ENCODE measurements at regions not wholly inside any gene's neighbourhood (a gene's known extent, or its start where the extent isn't known, plus 50 kb on each side); places are given as distances from the start of the nearest gene placed in this dataset.

DNA sequence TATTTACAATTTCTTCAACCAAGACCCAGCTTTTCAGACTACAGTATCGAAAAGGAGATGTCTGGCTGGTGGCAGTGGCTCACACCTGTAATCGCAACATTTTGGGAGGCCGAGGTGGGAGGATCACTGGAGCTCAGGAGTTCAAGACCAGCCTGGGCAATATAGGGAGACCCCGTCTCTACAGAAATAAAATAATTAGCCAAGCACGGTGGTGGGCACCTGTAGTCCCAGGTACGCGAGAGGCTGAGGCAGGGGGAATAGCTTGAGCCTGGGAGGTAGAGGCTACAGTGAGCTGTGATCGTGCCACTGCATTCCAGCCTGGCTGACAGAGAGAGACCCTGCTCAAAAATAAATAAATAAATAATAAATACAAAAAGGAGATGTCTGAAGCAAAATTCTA lies 530.5 kb downstream of the BCL11B start:
- POLR2A ChIA-PET = no interaction called here
- Histone ChIP-seq H3K36me3 (ENCODE audit: control insufficient read depth in 2 of 2, insufficient read depth in 1 of 2, low read length in 2 of 2) (no peaks in the 10 kb centered on the region), H3K9me3 (ENCODE audit: control insufficient read depth, insufficient read depth, low read depth, low read length) (no peaks in the 10 kb centered on the region), H3K27ac (ENCODE audit: extremely low read depth, low read depth, low read length) (no peak overlapping the region), H3K4me3 (ENCODE audit: low read depth, low read length) (no peak overlapping the region), H3K4me1 (ENCODE audit: control insufficient read depth, insufficient read depth, low read length) (no peaks in the 10 kb centered on the region)
- CTCF ChIA-PET = no interaction called here
- TF ChIP-seq ZNF169 (tag by site-specific recombination; IDR thresholded peaks at IDR 0.05) (no peak), ZNF624 (tag by site-specific recombination; IDR thresholded peaks at IDR 0.05) (no peak), ZNF76 (tag by site-specific recombination; IDR thresholded peaks at IDR 0.05; ENCODE audit: borderline replicate concordance, low read depth) (no peak), ZNF776 (tag by site-specific recombination; IDR thresholded peaks at IDR 0.05; ENCODE audit: borderline replicate concordance) (no peak), ZNF830 (tag by site-specific recombination; IDR thresholded peaks at IDR 0.05; ENCODE audit: low read depth) (no peak), ZNF433 (tag by site-specific recombination; IDR thresholded peaks at IDR 0.05; ENCODE audit: low read depth) (no peak), ZSCAN23 (tag by site-specific recombination; IDR thresholded peaks at IDR 0.05) (no peak), ZNF202 (tag by site-specific recombination; IDR thresholded peaks at IDR 0.05; ENCODE audit: borderline replicate concordance) (no peak), ZNF23 (tag by site-specific recombination; IDR thresholded peaks at IDR 0.05; ENCODE audit: borderline replicate concordance) (no peak), ZNF214 (tag by site-specific recombination; IDR thresholded peaks at IDR 0.05; ENCODE audit: borderline replicate concordance) (no peak), ZNF747 (tag by site-specific recombination; IDR thresholded peaks at IDR 0.05) (no peak), ZNF510 (tag by site-specific recombination; IDR thresholded peaks at IDR 0.05; ENCODE audit: insufficient replicate concordance) (no peak), ZNF600 (tag by site-specific recombination; IDR thresholded peaks at IDR 0.05) (no peak)
- TF ChIP-seq, protein P1, sequence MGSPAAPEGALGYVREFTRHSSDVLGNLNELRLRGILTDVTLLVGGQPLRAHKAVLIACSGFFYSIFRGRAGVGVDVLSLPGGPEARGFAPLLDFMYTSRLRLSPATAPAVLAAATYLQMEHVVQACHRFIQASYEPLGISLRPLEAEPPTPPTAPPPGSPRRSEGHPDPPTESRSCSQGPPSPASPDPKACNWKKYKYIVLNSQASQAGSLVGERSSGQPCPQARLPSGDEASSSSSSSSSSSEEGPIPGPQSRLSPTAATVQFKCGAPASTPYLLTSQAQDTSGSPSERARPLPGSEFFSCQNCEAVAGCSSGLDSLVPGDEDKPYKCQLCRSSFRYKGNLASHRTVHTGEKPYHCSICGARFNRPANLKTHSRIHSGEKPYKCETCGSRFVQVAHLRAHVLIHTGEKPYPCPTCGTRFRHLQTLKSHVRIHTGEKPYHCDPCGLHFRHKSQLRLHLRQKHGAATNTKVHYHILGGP (tag by site-specific recombination; IDR thresholded peaks at IDR 0.05) = no peak
- TF ChIP-seq, protein P2, sequence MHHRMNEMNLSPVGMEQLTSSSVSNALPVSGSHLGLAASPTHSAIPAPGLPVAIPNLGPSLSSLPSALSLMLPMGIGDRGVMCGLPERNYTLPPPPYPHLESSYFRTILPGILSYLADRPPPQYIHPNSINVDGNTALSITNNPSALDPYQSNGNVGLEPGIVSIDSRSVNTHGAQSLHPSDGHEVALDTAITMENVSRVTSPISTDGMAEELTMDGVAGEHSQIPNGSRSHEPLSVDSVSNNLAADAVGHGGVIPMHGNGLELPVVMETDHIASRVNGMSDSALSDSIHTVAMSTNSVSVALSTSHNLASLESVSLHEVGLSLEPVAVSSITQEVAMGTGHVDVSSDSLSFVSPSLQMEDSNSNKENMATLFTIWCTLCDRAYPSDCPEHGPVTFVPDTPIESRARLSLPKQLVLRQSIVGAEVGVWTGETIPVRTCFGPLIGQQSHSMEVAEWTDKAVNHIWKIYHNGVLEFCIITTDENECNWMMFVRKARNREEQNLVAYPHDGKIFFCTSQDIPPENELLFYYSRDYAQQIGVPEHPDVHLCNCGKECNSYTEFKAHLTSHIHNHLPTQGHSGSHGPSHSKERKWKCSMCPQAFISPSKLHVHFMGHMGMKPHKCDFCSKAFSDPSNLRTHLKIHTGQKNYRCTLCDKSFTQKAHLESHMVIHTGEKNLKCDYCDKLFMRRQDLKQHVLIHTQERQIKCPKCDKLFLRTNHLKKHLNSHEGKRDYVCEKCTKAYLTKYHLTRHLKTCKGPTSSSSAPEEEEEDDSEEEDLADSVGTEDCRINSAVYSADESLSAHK (tag by site-specific recombination; IDR thresholded peaks at IDR 0.05) = no peak
- TF ChIP-seq, protein P3, sequence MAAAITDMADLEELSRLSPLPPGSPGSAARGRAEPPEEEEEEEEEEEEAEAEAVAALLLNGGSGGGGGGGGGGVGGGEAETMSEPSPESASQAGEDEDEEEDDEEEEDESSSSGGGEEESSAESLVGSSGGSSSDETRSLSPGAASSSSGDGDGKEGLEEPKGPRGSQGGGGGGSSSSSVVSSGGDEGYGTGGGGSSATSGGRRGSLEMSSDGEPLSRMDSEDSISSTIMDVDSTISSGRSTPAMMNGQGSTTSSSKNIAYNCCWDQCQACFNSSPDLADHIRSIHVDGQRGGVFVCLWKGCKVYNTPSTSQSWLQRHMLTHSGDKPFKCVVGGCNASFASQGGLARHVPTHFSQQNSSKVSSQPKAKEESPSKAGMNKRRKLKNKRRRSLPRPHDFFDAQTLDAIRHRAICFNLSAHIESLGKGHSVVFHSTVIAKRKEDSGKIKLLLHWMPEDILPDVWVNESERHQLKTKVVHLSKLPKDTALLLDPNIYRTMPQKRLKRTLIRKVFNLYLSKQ (tag by site-specific recombination; IDR thresholded peaks at IDR 0.05; ENCODE audit: borderline replicate concordance) = no peak

DNA sequence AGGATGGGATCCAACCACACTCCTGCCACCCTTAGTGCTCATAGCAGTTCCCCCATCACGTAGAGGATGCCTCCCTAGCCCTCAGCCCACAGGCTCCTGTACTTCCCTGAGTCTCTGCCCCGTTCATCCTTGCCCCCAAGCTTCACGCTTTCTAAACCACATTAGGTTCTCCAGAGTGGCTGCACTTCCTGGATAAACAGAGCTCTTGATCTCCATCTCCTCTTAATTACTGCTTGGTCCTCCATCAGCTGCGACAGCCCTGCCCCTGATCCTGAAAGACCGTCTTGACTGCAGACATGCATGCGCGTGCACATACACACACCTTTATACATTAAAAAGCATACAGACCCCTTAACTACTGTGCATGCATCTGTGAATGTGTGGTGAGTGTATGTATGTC lies 530.0 kb downstream of the BCL11B start:
- ChIA-PET POLR2A (no interaction called here), CTCF (interaction anchor here (0.6 kb wide), 2 partner anchors 207 to 1626 kb away, joined by 3 read pairs; no protein-coding TSS in a partner anchor)
- H3K4me3 ChIP-seq (ENCODE audit: low read depth, low read length) = no peak overlapping the region
- no peak for TF ChIP-seq ZNF138 (tag by site-specific recombination; IDR thresholded peaks at IDR 0.05; ENCODE audit: borderline replicate concordance)
- no peak for TF ChIP-seq ZNF426 (tag by site-specific recombination; IDR thresholded peaks at IDR 0.05)
- TF ChIP-seq ZNF629 (tag by site-specific recombination; IDR thresholded peaks at IDR 0.05) = no peak
- no peak for TF ChIP-seq ZNF132 (tag by site-specific recombination; IDR thresholded peaks at IDR 0.05; ENCODE audit: borderline replicate concordance)
- no peak for TF ChIP-seq ZNF558 (tag by site-specific recombination; IDR thresholded peaks at IDR 0.05)
- TF ChIP-seq, protein P4, sequence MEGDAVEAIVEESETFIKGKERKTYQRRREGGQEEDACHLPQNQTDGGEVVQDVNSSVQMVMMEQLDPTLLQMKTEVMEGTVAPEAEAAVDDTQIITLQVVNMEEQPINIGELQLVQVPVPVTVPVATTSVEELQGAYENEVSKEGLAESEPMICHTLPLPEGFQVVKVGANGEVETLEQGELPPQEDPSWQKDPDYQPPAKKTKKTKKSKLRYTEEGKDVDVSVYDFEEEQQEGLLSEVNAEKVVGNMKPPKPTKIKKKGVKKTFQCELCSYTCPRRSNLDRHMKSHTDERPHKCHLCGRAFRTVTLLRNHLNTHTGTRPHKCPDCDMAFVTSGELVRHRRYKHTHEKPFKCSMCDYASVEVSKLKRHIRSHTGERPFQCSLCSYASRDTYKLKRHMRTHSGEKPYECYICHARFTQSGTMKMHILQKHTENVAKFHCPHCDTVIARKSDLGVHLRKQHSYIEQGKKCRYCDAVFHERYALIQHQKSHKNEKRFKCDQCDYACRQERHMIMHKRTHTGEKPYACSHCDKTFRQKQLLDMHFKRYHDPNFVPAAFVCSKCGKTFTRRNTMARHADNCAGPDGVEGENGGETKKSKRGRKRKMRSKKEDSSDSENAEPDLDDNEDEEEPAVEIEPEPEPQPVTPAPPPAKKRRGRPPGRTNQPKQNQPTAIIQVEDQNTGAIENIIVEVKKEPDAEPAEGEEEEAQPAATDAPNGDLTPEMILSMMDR (tag by site-specific recombination; IDR thresholded peaks at IDR 0.05) = no peak
- no peak for TF ChIP-seq ZNF350 (tag by site-specific recombination; IDR thresholded peaks at IDR 0.05)
- no peak for TF ChIP-seq ZNF433 (tag by site-specific recombination; IDR thresholded peaks at IDR 0.05; ENCODE audit: low read depth)
- TF ChIP-seq, protein P5, sequence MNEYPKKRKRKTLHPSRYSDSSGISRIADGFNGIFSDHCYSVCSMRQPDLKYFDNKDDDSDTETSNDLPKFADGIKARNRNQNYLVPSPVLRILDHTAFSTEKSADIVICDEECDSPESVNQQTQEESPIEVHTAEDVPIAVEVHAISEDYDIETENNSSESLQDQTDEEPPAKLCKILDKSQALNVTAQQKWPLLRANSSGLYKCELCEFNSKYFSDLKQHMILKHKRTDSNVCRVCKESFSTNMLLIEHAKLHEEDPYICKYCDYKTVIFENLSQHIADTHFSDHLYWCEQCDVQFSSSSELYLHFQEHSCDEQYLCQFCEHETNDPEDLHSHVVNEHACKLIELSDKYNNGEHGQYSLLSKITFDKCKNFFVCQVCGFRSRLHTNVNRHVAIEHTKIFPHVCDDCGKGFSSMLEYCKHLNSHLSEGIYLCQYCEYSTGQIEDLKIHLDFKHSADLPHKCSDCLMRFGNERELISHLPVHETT (tag by site-specific recombination; IDR thresholded peaks at IDR 0.05) = no peak
- no peak for TF ChIP-seq HOXC10 (CRISPR knock-in tag; IDR thresholded peaks at IDR 0.05)
- TF ChIP-seq, protein P6, sequence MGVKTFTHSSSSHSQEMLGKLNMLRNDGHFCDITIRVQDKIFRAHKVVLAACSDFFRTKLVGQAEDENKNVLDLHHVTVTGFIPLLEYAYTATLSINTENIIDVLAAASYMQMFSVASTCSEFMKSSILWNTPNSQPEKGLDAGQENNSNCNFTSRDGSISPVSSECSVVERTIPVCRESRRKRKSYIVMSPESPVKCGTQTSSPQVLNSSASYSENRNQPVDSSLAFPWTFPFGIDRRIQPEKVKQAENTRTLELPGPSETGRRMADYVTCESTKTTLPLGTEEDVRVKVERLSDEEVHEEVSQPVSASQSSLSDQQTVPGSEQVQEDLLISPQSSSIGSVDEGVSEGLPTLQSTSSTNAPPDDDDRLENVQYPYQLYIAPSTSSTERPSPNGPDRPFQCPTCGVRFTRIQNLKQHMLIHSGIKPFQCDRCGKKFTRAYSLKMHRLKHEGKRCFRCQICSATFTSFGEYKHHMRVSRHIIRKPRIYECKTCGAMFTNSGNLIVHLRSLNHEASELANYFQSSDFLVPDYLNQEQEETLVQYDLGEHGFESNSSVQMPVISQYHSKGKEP (tag by site-specific recombination; IDR thresholded peaks at IDR 0.05) = no peak

More for the DNA sequence above, 530.0 kb downstream of the BCL11B start:
- no peaks in the 10 kb centered on the region for H3K4me1 ChIP-seq (ENCODE audit: control insufficient read depth, insufficient read depth, low read length)
- no peak overlapping the region for H3K27ac ChIP-seq (ENCODE audit: extremely low read depth, low read depth, low read length)
- H3K9me3 ChIP-seq (ENCODE audit: control insufficient read depth, insufficient read depth, low read depth, low read length) = no peaks in the 10 kb centered on the region
- H3K36me3 ChIP-seq (ENCODE audit: control insufficient read depth in 2 of 2, insufficient read depth in 1 of 2, low read length in 2 of 2) = no peaks in the 10 kb centered on the region
